Epithelial cell of esophagus (primary cell): ENCODE measurements at regions not wholly inside any gene's neighbourhood (a gene's known extent, or its start where the extent isn't known, plus 50 kb on each side); places are given as distances from the start of the nearest gene placed in this dataset.

Source experiments
- DNase-seq: peaks from one replicate; pipeline ENCODE4 v3.0.0; 2010; ENCODE audit warnings: low read depth
- H3K4me3 ChIP-seq: 2 replicates; pipeline ENCODE4 v1.5.1; 2011; ENCODE audit warnings: mild to moderate bottlenecking, low read length, control low read depth
- CTCF ChIP-seq: IDR thresholded peaks from 2 replicates; pipeline ENCODE4 v1.5.1; 2011; ENCODE audit warnings: low read depth, mild to moderate bottlenecking, low read length, control low read depth, inconsistent platforms; ENCODE audit not compliant: insufficient read depth; ENCODE audit errors: missing control alignments

GRCh38 chr6:166781331-166781730, 154.3 kb upstream of the RPS6KA2 start:
- no peak for DNase-seq
- no peak overlapping the region for H3K4me3 ChIP-seq
- no peak for TF ChIP-seq CTCF

- DNase-seq = no peak
- no peak for TF ChIP-seq CTCF
- no peak overlapping the region for H3K4me3 ChIP-seq
Measured at GRCh38 chr6:166779963-166780683, 153.1 kb upstream of the RPS6KA2 start.

GRCh38 chr6:166779381-166779780, 152.3 kb upstream of the RPS6KA2 start:
- H3K4me3 ChIP-seq = no peak overlapping the region
- DNase-seq = no peak
- TF ChIP-seq CTCF = no peak

- no peak for DNase-seq
- H3K4me3 ChIP-seq = no peak overlapping the region
- TF ChIP-seq CTCF = no peak
Measured at GRCh38 chr6:166778776-166779175, 151.7 kb upstream of the RPS6KA2 start.

- TF ChIP-seq CTCF = no peak
- no peak for DNase-seq
- H3K4me3 ChIP-seq = no peak overlapping the region
Measured at GRCh38 chr6:166778046-166778445, 151.0 kb upstream of the RPS6KA2 start.

GRCh38 chr6:166777096-166777630, 150.1 kb upstream of the RPS6KA2 start:
- TF ChIP-seq CTCF = no peak
- H3K4me3 ChIP-seq = no peak overlapping the region
- no peak for DNase-seq

GRCh38 chr6:166776571-166776970, 149.5 kb upstream of the RPS6KA2 start:
- DNase-seq = no peak
- no peak overlapping the region for H3K4me3 ChIP-seq
- no peak for TF ChIP-seq CTCF
